K562 (cell line): ENCODE measurements at regions not wholly inside any gene's neighbourhood (a gene's known extent, or its start where the extent isn't known, plus 50 kb on each side); places are given as distances from the start of the nearest gene placed in this dataset.
"Not testable (repeated sequence)": the region's sequence is repeated elsewhere in the genome, so short reads cannot be mapped to it uniquely, and the experiment has no call there.

Experiments
- ARNT ChIP-seq, 2 experiments: fragments of 450-650 bp; IDR thresholded peaks; 2 replicates each; pipeline ENCODE4 v1.6.1; 2016; ENCODE audit warnings: mild to moderate bottlenecking in 1 of 2
- BCLAF1 ChIP-seq, 2 experiments: fragments of 450-650 bp in 1 of 2; IDR thresholded peaks; 2 replicates each; pipeline ENCODE4 v1.6.1; 2011 to 2017; ENCODE audit warnings: low read depth in 2 of 2, antibody characterized with exemption in 1 of 2, borderline replicate concordance in 1 of 2, low read length in 1 of 2, mild to moderate bottlenecking in 1 of 2, mixed read lengths in 1 of 2; ENCODE audit not compliant: control insufficient read depth in 1 of 2
- BRD9 ChIP-seq: fragments of 450-650 bp; IDR thresholded peaks from 2 replicates; pipeline ENCODE4 v1.6.1; 2018; ENCODE audit warnings: low read depth; ENCODE audit not compliant: partially characterized antibody
- CBFB ChIP-seq: sonication (generic); formaldehyde crosslinking; IDR thresholded peaks from 2 replicates; pipeline ENCODE4 v1.4.0; 2020; ENCODE audit warnings: mild to moderate bottlenecking, missing genetic modification reagents
- FOS ChIP-seq: IDR thresholded peaks from 3 replicates; pipeline ENCODE4 v1.6.1; 2011; ENCODE audit not compliant: insufficient read length; ENCODE audit errors: extremely low read depth
- FOSL1 ChIP-seq: fragments of 200-800 bp; sonication (Bioruptor generic); conservative IDR thresholded peaks from 2 replicates; pipeline ENCODE4 v1.6.1; 2016; ENCODE audit warnings: missing genetic modification characterization, missing compliant biosample characterization
- POLR2A ChIP-seq: fragments of 450-650 bp; conservative IDR thresholded peaks from 2 replicates; pipeline ENCODE4 v1.6.1; 2016
- POLR2AphosphoS5 ChIP-seq: IDR thresholded peaks from 2 replicates; pipeline ENCODE4 v1.6.1; 2011; ENCODE audit warnings: mild to moderate bottlenecking, low read depth, low read length, moderate library complexity; ENCODE audit not compliant: control insufficient read depth, insufficient read depth
- SMC3 ChIP-seq: conservative IDR thresholded peaks from 2 replicates; pipeline ENCODE4 v1.6.1; 2011; ENCODE audit warnings: low read depth, low read length, improper control_type of control experiment; ENCODE audit not compliant: insufficient read depth
- ZNF121 ChIP-seq: sonication (generic); formaldehyde crosslinking; conservative IDR thresholded peaks from 2 replicates; pipeline ENCODE4 v1.8.0; 2022; ENCODE audit warnings: missing genetic modification reagents
- ZNF316 ChIP-seq: fragments of 450-650 bp; IDR thresholded peaks from 2 replicates; pipeline ENCODE4 v1.6.1; 2016
- TF ChIP-seq, protein P1 (sequence below), 3 experiments: IDR thresholded peaks in 2 of 3; conservative IDR thresholded peaks in 1 of 3; 2 replicates each; pipeline ENCODE4 v1.5.1; 2011 to 2012; ENCODE audit warnings: low read length in 3 of 3, mild to moderate bottlenecking in 3 of 3, control low read depth in 2 of 3, improper control_type of control experiment in 1 of 3, inconsistent platforms in 1 of 3, low read depth in 1 of 3, mixed read lengths in 1 of 3, moderate library complexity in 1 of 3; ENCODE audit not compliant: insufficient read depth in 2 of 3
- TF ChIP-seq, protein P2 (sequence below): sonication (generic); formaldehyde crosslinking; IDR thresholded peaks from 2 replicates; pipeline ENCODE4 v1.5.0; 2020; ENCODE audit warnings: missing genetic modification reagents
- TF ChIP-seq, protein P3 (sequence below), 2 experiments: fragments of 450-650 bp in 1 of 2; sonication (generic) in 1 of 2; formaldehyde crosslinking in 1 of 2; IDR thresholded peaks in 1 of 2; conservative IDR thresholded peaks in 1 of 2; 2 replicates each; pipeline versions ENCODE4 v1.6.1 to v1.8.1; 2016 to 2023; ENCODE audit warnings: mild to moderate bottlenecking in 2 of 2, moderate library complexity in 2 of 2, inconsistent platforms in 1 of 2, missing genetic modification reagents in 1 of 2

GRCh38 chr1:121494796-121495195, 310.0 kb downstream of the SRGAP2C start:
- not testable (repeated sequence) for TF ChIP-seq FOSL1 (tag); POLR2A; SMC3; FOS; ZNF316; POLR2AphosphoS5; ARNT (IDR thresholded peaks at IDR 0.05); CBFB; BCLAF1 (IDR thresholded peaks at IDR 0.05; ENCODE audit: borderline replicate concordance in 1 of 2, control insufficient read depth in 1 of 2, low read depth in 2 of 2, low read length in 1 of 2); BRD9; ZNF121 (CRISPR knock-in tag)
- TF ChIP-seq, protein P1, sequence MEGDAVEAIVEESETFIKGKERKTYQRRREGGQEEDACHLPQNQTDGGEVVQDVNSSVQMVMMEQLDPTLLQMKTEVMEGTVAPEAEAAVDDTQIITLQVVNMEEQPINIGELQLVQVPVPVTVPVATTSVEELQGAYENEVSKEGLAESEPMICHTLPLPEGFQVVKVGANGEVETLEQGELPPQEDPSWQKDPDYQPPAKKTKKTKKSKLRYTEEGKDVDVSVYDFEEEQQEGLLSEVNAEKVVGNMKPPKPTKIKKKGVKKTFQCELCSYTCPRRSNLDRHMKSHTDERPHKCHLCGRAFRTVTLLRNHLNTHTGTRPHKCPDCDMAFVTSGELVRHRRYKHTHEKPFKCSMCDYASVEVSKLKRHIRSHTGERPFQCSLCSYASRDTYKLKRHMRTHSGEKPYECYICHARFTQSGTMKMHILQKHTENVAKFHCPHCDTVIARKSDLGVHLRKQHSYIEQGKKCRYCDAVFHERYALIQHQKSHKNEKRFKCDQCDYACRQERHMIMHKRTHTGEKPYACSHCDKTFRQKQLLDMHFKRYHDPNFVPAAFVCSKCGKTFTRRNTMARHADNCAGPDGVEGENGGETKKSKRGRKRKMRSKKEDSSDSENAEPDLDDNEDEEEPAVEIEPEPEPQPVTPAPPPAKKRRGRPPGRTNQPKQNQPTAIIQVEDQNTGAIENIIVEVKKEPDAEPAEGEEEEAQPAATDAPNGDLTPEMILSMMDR (IDR thresholded peaks at IDR 0.05 in 2 of 3, conservative IDR thresholded peaks at IDR 0.05 in 1 of 3; ENCODE audit: insufficient read depth in 2 of 3, low read depth in 1 of 3, low read length in 3 of 3): not testable (repeated sequence)
- TF ChIP-seq, protein P2, sequence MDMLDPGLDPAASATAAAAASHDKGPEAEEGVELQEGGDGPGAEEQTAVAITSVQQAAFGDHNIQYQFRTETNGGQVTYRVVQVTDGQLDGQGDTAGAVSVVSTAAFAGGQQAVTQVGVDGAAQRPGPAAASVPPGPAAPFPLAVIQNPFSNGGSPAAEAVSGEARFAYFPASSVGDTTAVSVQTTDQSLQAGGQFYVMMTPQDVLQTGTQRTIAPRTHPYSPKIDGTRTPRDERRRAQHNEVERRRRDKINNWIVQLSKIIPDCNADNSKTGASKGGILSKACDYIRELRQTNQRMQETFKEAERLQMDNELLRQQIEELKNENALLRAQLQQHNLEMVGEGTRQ (CRISPR knock-in tag): not testable (repeated sequence)
- TF ChIP-seq, protein P3, sequence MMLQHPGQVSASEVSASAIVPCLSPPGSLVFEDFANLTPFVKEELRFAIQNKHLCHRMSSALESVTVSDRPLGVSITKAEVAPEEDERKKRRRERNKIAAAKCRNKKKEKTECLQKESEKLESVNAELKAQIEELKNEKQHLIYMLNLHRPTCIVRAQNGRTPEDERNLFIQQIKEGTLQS (IDR thresholded peaks at IDR 0.05): not testable (repeated sequence)
- TF ChIP-seq, protein P3 (CRISPR knock-in tag; conservative IDR thresholded peaks at IDR 0.05): not testable (repeated sequence)
